ENCODE measurements at regions not wholly inside any gene's neighbourhood (a gene's known extent, or its start where the extent isn't known, plus 50 kb on each side); places are given as distances from the start of the nearest gene placed in this dataset.

DNA sequence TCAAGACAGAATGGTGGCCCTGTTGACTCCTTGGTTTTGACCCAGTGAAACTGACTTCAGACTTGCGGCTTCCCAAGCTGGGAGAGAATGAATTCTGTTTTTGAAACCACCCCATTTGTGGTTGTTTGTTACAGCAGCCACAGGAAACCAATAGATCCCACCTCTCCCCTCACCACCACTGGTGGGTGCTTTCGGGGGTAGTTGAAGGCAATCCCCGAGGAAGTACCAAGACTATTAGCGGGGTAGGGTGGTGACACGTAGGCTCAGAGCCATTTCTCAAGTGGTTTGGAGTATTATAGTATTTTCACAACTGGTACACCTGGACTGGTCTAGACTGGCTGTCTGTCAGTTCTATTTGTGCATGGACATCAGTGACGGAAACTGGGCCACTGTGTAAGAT is 189.1 kb upstream of the RBPJ start:
- DNase-seq: no peak
- Histone ChIP-seq H3K27me3 (ENCODE audit: control insufficient read depth, insufficient read depth, low read length) (no peaks in the 10 kb centered on the region), H3K4me3 (ENCODE audit: insufficient read depth, low read depth, low read length) (no peak overlapping the region), H3K36me3 (replicated peaks; ENCODE audit: control insufficient read depth, insufficient read depth, low read length) (no peaks in the 10 kb centered on the region)

DNA sequence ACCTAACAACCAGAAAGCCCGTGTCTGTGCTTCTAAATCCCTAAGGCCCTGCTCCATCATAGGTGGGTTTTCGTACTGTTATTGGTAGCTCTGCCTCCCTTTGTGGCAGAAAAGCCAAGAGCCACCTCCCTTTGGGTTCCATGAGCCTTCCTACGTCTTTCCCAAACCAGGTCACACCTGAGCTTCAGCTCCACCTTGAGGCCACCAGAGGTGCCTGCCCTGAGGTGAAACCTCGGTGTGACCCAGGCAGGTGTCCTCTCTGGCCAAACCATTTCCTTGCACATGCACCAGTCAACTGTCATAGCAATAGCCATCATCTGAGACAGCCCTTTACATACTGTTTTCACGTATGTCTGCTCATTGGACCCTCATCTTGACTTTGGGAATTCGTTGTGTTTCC is 188.0 kb upstream of the RBPJ start:
- Histone ChIP-seq H3K27me3 (ENCODE audit: control insufficient read depth, insufficient read depth, low read length) (no peaks in the 10 kb centered on the region), H3K4me3 (ENCODE audit: insufficient read depth, low read depth, low read length) (no peak overlapping the region), H3K36me3 (replicated peaks; ENCODE audit: control insufficient read depth, insufficient read depth, low read length) (no peaks in the 10 kb centered on the region)
- peak; percentile 64 for DNase-seq

DNA sequence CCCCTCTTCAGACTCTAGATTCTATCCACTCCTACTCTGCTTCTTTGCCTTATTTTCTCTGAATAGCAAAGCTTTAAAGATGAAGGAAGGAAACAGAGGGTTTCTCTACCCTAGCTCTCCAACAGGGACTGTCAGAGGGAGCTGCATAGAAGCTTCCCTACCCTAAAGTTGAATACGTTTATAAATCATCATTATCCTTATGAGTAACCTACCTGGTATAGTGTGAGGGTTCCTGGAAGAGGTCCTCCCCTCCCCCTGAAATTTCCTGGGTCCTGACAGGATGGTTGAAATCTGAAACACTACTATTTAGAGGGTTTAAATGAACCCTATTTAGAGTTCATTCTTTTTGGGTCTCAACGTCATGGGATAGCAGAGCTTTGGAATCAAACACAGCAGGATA is 187.0 kb upstream of the RBPJ start:
- no peaks in the 10 kb centered on the region for H3K27me3 ChIP-seq (ENCODE audit: control insufficient read depth, insufficient read depth, low read length)
- no peaks in the 10 kb centered on the region for H3K36me3 ChIP-seq (replicated peaks; ENCODE audit: control insufficient read depth, insufficient read depth, low read length)
- H3K4me3 ChIP-seq (ENCODE audit: insufficient read depth, low read depth, low read length): no peak overlapping the region
- DNase-seq: no peak

DNA sequence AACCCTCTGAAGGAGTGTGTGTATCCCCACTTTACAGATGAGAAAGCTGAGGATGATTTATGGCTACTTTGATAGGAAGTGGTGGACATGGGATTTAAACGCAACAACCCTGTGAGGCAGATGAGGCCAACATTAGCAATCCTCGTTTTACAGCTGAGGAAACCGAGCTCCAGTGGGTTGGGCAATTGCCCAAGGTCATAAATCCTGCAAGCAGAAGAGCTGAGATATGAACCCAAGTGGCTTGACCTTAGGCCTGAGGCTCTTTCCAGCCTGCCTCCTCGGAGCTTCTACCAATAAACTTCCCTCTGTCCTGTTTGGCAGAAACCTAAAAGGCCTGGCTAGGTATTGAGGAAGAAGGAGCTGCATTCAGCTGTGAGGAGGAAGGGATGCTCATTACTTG is 185.5 kb upstream of the RBPJ start:
- no peak for DNase-seq
- no peaks in the 10 kb centered on the region for H3K36me3 ChIP-seq (replicated peaks; ENCODE audit: control insufficient read depth, insufficient read depth, low read length)

DNA sequence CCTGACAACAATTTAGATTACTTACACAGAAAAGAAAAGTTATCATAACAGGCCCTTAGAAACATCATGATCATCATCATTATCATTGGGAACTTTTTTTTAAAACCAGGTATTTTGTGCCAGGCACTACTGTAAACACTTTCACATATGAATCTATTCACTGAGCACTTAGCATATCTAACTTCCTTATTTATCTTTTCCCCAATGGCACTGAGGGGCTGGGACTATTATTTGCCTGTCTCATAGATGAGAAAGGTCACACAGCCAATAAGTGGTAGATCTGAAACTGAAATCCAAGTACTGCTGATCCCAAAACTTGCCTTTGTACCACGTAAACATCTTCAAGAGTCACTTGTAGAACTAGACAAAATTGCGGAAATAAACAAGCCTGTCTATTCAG is 184.2 kb upstream of the RBPJ start:
- no peak for DNase-seq
- Histone ChIP-seq H3K27me3 (ENCODE audit: control insufficient read depth, insufficient read depth, low read length) (no peaks in the 10 kb centered on the region), H3K36me3 (replicated peaks; ENCODE audit: control insufficient read depth, insufficient read depth, low read length) (no peaks in the 10 kb centered on the region), H3K4me3 (ENCODE audit: insufficient read depth, low read depth, low read length) (no peak overlapping the region)

More for the DNA sequence above, 185.5 kb upstream of the RBPJ start:
- H3K4me3 ChIP-seq (ENCODE audit: insufficient read depth, low read depth, low read length): no peak overlapping the region
- no peaks in the 10 kb centered on the region for H3K27me3 ChIP-seq (ENCODE audit: control insufficient read depth, insufficient read depth, low read length)

DNA sequence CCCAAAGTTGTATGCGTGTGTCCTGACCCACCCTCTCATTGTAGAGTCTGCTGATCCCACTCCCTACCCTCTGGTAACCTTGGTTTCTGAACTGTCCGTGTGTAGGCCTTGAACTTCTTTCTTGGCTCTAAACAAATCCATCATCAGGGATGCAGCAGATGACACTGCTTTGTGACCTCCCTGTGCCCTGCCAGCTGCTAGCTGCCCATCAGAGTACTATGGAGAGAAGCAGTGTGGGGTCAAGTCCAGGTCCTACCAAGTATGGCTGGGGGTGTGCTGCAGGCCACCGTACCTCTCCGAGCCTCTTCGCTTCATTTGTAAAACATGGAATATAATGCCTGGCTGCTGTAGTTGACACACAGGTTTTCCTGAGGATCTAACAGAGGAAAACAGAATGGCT is 183.5 kb upstream of the RBPJ start:
- no peak overlapping the region for H3K4me3 ChIP-seq (ENCODE audit: insufficient read depth, low read depth, low read length)
- no peak for DNase-seq
- no peaks in the 10 kb centered on the region for H3K27me3 ChIP-seq (ENCODE audit: control insufficient read depth, insufficient read depth, low read length)
- H3K36me3 ChIP-seq (replicated peaks; ENCODE audit: control insufficient read depth, insufficient read depth, low read length): no peaks in the 10 kb centered on the region

DNA sequence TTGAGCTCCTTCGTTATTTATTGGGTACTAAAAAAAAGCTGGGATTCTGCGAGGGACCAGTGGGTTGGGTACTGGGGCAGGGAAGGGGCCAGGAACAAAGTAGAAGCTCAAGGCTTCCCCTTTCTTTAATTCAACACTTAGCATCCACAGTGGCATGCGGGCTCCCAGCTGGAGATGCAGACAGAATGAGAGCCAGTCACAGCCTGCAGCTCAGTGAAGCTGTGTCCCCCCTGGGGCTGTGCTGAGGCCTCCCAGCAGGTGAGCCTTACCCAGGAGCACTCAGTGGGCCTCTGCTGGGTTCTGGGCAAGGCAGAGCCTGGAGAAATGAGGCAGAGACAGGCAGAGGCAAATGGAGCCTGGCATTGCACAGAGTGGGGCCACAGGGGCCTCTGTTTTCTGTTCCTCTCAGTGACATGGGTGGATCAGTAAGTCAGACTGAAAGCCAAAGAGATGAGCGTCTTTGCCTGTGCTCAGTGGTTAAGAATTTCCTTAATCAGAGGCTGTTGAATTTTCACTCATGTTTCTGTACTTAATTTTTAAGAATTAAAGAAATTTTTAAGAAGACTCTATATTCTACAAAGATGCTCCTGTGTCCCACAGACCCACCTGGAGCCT is 181.4 kb upstream of the RBPJ start:
- DNase-seq: peak; percentile 52
- no peak overlapping the region for H3K4me3 ChIP-seq (ENCODE audit: insufficient read depth, low read depth, low read length)
- no peaks in the 10 kb centered on the region for H3K27me3 ChIP-seq (ENCODE audit: control insufficient read depth, insufficient read depth, low read length)
- no peaks in the 10 kb centered on the region for H3K36me3 ChIP-seq (replicated peaks; ENCODE audit: control insufficient read depth, insufficient read depth, low read length)

DNA sequence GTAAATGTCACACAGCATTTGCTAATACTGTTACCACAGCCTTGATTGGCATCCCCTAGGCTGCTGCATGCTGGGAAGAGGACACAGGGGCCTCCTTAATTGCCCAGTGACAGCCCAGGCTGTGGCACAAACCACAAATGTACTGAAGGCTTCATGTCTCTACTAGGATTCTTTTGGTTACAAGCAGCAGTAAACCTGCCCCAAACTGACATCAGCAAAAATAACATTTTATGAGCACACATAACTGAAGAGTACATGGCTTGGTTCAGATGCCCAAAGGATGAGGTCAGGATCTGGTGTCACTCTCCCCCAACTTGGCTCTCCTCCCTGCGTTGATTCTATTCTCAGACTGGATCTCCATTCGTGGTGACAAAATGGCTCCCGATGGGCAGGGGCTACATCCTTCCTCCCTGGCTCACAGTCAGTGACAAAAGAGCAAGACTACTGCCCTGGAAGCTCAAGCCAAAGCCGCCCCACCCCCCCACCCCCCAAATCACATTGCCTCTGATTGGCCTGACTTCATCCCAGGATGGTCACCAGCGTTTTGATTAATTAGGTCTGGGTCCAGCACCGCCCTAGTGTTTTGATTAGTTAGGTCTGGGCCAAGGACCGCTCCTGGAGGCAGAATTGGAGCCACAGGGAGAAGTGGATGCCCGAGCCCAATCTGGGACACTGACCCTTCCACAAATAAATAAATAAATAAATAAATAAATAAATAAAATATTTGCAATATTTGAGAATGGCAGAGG is 180.5 kb upstream of the RBPJ start:
- H3K4me3 ChIP-seq (ENCODE audit: insufficient read depth, low read depth, low read length): no peak overlapping the region
- H3K27me3 ChIP-seq (ENCODE audit: control insufficient read depth, insufficient read depth, low read length): no peaks in the 10 kb centered on the region
- H3K36me3 ChIP-seq (replicated peaks; ENCODE audit: control insufficient read depth, insufficient read depth, low read length): no peaks in the 10 kb centered on the region
- peak; percentile 37 for DNase-seq

DNA sequence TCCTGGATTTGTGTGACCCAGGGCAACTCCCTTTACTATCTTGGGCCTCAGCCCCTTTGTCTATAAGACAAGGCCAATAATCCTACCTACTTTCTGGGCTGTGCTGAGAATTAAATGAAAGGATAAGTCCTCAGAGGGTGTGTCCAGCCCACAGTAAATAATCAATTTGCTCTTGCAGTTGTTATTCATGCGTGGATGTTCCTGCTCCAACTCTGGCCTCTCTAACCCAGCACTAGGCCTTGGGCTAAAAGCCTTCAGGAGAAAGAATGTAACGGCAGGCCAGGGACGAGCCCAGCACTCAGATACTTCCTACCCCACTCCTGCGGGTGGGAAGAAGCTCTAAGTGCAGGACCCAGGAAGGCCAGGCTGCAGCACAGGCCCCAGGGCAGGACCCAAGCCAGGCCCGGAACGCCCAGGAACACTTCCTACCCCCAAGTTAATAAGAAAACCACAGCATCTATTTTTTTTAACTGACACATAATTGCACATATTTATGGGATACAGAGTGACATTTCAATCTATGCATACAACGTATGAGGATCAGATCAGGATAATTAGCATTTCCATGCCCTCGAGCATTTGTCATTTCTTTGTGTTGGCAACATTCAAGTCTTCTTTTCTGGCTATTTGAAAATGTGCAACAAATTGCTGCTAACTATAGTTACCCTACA is 179.6 kb upstream of the RBPJ start:
- H3K36me3 ChIP-seq (replicated peaks; ENCODE audit: control insufficient read depth, insufficient read depth, low read length): no peaks in the 10 kb centered on the region
- DNase-seq: no peak
- no peak overlapping the region for H3K4me3 ChIP-seq (ENCODE audit: insufficient read depth, low read depth, low read length)
- no peaks in the 10 kb centered on the region for H3K27me3 ChIP-seq (ENCODE audit: control insufficient read depth, insufficient read depth, low read length)

DNA sequence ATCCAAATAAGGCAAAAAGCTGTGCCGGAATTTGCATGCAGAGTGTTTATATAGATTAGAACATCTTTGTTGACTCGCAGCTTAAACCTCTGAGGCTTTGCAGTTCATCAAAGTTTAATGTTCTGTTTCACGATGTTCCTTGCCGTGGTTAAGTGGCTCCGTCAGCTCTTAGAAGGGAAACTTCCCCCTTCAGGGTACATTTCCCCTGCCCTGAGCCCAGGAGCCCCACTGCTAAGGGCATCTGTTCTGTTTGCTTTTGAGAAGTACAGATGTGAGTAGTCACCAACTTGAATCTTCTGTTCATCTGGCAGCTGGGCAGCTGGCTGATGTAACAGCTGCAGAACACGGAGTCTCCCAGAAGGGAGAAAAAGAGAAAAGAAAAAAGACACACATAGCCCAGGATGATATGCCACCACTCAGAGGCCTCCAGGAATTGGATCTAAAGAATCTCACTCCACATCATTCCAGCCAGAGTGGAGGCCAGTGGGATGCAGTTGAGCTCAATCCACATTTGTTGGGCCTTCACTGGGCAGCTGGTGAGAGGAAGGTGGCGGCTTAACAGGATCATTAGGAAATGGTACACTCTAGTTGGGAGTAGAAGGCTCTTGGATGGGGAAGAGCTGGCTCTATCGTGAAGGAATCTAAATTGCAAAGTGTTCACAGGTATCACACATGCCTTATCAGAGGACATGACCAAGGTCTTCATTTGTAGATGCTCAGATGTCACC is 178.7 kb upstream of the RBPJ start:
- no peak for DNase-seq
- Histone ChIP-seq H3K4me3 (ENCODE audit: insufficient read depth, low read depth, low read length) (no peak overlapping the region), H3K27me3 (ENCODE audit: control insufficient read depth, insufficient read depth, low read length) (no peaks in the 10 kb centered on the region), H3K36me3 (replicated peaks; ENCODE audit: control insufficient read depth, insufficient read depth, low read length) (no peaks in the 10 kb centered on the region)

DNA sequence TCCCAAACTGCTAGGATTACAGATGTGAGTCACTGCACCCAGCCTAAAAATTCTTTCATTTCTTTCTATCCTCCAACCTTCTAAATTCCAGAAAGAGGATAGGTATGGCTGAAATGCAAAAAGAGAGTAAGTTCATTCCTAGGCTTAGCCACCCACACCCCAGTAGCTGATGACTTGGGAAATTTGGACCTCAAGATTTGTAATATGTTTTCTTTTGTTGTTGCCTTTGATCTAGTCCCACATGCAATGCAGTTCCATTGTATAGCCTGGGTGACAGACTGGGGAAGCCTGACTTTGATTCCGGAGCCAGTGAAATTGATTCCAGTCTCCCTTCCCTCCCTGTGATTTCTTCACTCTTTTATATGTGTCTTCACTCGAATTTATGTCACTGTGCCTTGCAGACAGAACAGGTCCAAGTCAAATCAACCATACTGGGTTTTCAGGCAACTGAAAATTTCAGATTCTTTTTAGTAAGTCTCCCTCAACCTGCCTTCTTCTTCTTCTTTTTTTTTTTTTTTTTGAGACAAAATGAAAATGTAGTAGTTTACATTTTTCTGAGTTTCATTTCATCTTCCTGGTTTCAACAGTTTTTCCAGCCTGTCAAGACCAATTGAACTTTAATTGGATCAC is 176.2 kb upstream of the RBPJ start:
- H3K27me3 ChIP-seq (ENCODE audit: control insufficient read depth, insufficient read depth, low read length): no peaks in the 10 kb centered on the region
- DNase-seq: no peak
- H3K4me3 ChIP-seq (ENCODE audit: insufficient read depth, low read depth, low read length): no peak overlapping the region
- H3K36me3 ChIP-seq (replicated peaks; ENCODE audit: control insufficient read depth, insufficient read depth, low read length): no peaks in the 10 kb centered on the region

DNA sequence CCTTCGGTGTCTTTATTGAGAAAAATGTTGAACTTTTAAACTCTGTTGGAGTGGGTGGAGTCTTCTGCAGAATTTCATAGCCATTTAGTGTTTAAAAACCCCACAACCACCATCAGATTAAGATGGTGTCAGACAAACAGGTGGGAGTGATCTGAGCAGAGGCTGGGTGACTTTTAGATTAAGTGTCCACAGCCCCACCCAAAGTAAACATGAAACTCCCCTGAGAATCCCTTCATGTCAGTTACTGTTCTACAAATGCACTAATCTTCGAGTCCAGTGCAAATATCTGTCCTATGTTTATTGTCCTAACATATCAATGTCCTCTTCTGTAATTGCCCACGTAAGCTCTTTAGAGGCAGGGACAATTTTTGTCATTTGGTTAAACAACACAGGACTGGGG is 175.6 kb upstream of the RBPJ start:
- DNase-seq: no peak
- no peaks in the 10 kb centered on the region for H3K36me3 ChIP-seq (replicated peaks; ENCODE audit: control insufficient read depth, insufficient read depth, low read length)
- H3K27me3 ChIP-seq (ENCODE audit: control insufficient read depth, insufficient read depth, low read length): no peaks in the 10 kb centered on the region
- H3K4me3 ChIP-seq (ENCODE audit: insufficient read depth, low read depth, low read length): no peak overlapping the region

DNA sequence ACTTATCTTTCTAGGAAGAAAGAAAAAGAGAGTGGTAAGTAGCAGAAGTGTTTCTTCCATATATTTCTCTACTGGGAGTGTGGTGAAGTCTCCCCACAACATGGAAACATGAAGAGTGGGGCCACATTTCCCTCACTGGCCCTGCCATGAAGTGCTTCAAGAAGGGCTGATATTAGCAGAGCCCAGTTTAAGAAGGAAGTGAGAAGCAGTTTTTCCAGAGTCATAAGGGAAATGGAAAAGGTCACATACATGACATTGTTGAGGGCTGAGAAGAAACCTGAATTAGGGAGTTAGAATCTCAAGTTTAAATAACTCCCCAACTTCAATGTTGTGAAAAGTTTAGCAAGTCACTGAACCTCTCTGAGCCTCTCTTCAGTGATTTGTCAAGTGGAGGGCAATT is 171.9 kb upstream of the RBPJ start:
- no peaks in the 10 kb centered on the region for H3K36me3 ChIP-seq (replicated peaks; ENCODE audit: control insufficient read depth, insufficient read depth, low read length)
- H3K27me3 ChIP-seq (ENCODE audit: control insufficient read depth, insufficient read depth, low read length): no peaks in the 10 kb centered on the region
- H3K4me3 ChIP-seq (ENCODE audit: insufficient read depth, low read depth, low read length): no peak overlapping the region
- no peak for DNase-seq

DNA sequence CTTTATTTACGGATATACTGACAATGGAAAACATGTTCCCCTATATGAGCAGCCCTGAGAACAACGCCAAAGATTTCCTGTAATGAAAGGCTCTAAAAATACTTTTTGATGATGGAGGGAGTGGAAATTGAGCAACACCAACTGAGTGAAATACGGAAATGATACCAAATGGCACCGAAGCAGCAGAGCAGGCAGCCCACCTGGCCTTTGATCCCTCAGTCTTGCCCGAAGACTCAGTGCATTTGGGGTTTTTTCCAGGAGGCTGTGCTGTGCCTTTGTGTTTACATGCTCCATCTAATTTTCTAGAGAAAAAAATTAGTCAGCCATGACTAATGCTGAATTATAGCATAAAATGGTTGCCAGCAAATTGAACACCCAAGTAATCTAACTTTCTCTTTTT is 169.9 kb upstream of the RBPJ start:
- no peaks in the 10 kb centered on the region for H3K27me3 ChIP-seq (ENCODE audit: control insufficient read depth, insufficient read depth, low read length)
- no peak for DNase-seq
- no peak overlapping the region for H3K4me3 ChIP-seq (ENCODE audit: insufficient read depth, low read depth, low read length)
- no peaks in the 10 kb centered on the region for H3K36me3 ChIP-seq (replicated peaks; ENCODE audit: control insufficient read depth, insufficient read depth, low read length)
